GM21367 (cell line): ENCODE measurements at regions not wholly inside any gene's neighbourhood (a gene's known extent, or its start where the extent isn't known, plus 50 kb on each side); places are given as distances from the start of the nearest gene placed in this dataset.

ENCODE experiments used
- ATAC-seq: cut with Tn5 transposase; IDR thresholded peaks from one replicate; pipeline ENCODE4 v1.9.1; 2021; ENCODE audit not compliant: unreplicated experiment

GRCh38 chr3:180184816-180185215 is 148.1 kb upstream of the PEX5L start:
- no peak for ATAC-seq

- ATAC-seq, result no peak
Observed at GRCh38 chr3:180185650-180186049, 148.9 kb upstream of the PEX5L start.

DNA sequence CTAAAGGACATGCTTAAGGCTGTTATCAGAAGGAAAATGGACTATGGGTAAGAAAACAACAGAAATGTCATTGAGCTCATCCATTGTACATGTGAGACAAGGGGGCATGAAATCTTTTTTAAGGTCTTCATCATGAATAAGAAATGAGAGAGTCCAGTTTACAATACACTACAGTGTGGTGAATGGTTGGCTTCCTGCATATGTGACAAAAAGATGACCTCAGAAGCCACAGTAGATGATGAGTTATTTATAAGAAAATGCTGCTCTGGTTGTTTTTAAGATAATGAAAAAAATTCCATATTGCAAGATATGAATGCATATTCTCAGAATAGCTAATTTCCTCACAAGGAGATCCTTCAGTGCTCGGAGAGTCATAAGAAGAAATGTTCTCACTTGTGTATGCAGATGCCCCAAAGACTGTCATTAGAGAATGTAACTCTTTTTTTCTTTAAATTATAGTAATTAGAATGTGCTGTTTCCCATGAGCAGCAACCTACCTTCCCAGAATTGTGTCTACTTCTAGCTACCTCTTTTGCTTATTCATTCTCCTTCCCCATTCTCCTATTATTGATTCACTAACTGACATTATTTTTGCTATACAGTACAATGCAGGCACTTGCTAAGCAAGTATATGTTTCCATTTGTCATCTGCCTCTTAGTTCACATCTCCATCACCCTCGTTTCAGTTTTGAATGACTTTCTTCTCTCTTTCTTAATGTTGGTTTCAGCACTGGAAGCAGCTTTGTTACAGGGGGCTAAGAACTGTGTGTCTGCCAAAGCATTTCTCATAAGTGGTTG is 152.0 kb upstream of the PEX5L start:
- ATAC-seq, result peak; percentile 76

DNA sequence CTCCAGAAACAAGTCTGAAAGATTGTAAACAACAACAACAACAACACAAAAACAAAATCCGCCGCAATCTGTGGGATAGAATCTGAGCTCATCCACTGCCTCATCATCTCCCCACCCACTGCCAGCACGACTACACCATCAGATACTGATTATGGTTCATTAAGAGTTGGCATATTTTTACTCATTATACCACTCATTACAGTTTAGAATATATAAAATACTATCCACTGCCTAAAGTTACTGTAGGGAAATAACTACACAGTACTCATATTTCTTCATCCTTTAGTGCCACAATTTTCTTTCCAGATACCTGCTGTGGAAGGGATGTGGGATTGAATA is 152.5 kb upstream of the PEX5L start:
- ATAC-seq, result no peak

GRCh38 chr3:180196658-180197057 is 159.9 kb upstream of the PEX5L start:
- no peak for ATAC-seq

GRCh38 chr3:180199417-180199995 is 162.8 kb upstream of the PEX5L start:
- no peak for ATAC-seq

DNA sequence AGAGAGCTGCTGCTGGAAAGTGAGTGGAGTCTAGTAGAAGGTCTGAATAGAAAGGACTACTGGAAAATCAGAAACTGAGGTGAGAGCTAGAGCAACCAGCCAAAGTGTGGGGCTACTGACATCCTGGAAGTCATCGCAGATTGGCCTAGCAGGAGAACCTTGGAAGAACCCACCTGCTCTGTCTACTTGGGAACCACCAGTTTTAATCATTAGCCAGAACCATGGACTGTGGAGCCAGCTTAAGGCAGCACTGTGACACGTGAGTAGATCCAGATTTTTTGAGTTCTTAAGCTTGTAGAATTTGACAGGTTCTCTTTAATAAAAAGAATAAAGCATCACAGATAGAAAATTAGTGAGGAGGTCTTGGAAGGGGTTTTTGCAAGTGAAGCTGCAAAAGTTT is 179.1 kb upstream of the PEX5L start:
- no peak for ATAC-seq

DNA sequence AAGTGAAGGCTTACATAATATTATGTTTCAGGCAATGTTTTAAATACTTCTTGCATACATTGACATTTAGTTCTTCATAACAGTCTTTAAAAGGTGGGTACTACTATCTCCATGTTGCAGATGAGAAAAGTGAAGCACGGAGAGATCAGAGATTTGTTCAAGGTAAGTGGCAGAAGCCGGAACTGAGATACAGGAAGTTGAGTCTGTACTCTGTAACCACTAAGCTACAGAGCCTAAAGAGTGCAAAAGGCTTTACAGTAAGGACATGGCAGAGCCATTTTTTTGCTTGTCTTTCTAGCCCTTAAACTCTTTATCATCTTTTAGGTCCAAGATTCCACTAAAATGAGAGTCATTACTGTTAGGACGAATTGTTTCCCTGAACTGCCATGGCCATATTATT is 186.5 kb upstream of the PEX5L start:
- ATAC-seq, result no peak

GRCh38 chr3:180229113-180229512 is 192.4 kb upstream of the PEX5L start:
- ATAC-seq, result no peak

- ATAC-seq, result no peak
Observed at GRCh38 chr3:180239939-180240338, 203.2 kb upstream of the PEX5L start.

DNA sequence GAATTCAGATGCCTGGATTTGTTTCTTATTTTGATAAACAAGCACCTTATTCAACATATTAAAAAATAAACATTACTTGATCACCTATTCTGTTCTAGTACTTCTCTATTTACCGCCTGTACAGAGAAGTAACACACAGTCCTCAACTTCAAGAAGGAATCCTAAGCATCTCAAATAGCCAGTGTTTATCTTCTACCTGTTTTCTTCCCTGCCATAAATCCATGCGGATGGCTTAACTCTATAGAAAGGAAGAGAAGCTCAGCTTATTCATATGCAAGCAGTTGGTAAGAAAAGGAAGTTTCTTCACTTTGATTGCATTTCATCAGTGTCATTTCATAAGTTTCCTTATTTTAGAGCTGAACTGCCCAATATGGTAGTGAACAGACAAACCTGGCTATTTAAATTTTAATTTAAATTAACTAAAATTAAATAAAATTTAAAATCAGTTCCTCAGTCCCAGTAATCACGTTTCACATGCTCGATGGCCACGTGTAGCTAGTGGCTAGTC is 210.0 kb upstream of the PEX5L start:
- no peak for ATAC-seq

GRCh38 chr3:180250172-180250571 is 213.4 kb upstream of the PEX5L start:
- ATAC-seq, result no peak

- no peak for ATAC-seq
Observed at GRCh38 chr3:180252683-180253082, 215.9 kb upstream of the PEX5L start.

GRCh38 chr3:180253283-180253682 is 216.5 kb upstream of the PEX5L start:
- no peak for ATAC-seq

- no peak for ATAC-seq
Observed at GRCh38 chr3:180264479-180264878, 227.7 kb upstream of the PEX5L start.

DNA sequence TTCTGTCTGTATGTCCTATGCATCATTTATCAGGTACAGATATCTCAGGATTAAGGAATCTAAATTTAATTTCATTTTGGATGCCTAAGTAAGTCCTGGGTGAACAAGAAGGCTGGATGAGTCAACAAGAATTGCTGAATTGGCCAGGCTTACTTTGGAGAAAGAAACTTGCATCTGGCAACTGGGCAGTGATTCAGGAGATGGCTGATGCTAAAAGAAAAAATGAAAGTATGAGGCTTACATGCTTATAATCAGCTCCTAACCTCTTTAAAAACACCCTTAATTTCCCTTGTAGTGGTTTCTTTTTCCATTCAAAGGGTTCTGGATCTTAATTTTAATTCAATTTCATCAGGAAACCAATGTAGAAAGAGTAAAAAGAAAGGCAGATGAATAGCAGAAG is 228.8 kb upstream of the PEX5L start:
- ATAC-seq, result no peak

- peak; percentile 99 for ATAC-seq
Observed at GRCh38 chr3:180267202-180267843, 230.6 kb upstream of the PEX5L start.

DNA sequence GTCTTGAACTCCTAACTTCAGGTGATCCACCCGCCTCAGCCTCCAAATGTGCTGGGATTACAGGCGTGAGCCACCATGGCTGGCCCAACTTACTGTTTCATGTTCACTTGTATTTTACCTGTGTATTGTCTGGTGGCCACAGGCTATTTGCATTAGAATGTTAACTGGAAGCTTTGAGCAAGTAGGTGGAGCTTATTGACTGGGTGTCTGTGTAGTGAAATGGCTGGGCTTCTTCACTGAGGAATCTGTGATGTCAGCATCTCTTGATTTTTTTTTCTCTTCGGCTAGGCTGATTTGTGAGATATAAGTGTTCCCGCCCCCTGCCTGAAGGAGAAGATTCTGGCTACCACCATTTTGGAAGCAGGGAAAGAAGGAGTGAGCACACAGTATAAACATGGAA is 237.8 kb upstream of the PEX5L start:
- ATAC-seq, result no peak

DNA sequence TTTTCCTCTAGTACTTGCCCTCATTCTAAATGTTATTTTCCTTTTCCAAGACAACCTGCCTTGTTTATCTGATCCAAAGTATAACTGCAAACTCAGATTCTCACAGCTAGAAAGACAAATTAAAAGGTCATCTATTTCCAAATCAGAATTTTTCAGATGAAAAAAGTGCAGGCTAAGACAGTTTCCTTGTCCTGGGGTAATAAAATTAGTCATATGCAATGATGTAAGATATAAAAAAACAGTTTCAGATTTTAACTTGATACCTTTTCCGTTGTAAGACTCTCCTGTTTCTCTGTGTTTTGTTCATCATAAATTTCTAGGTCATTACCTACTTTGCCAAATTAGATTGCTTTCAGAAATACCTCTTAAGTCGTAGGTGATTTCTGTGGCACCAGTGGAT is 238.4 kb upstream of the PEX5L start:
- ATAC-seq, result no peak

DNA sequence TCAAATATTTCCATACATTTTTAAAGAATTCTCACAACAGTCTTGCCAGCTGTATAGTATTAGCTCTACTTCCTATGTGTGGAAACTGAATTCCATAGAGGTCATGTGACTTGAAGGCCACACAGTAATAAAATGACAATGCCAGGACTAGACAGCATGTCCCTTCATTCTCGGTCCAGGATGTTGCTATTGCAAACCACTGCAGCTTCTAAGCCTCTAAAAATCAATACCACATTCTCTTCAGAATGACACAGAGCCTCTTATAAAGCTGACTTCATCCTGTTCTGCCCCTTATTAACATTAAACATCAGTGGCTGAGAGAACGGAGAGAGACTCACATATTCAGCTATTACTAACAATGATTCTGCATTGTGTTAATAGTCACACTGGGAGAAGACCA is 240.3 kb upstream of the PEX5L start:
- no peak for ATAC-seq

DNA sequence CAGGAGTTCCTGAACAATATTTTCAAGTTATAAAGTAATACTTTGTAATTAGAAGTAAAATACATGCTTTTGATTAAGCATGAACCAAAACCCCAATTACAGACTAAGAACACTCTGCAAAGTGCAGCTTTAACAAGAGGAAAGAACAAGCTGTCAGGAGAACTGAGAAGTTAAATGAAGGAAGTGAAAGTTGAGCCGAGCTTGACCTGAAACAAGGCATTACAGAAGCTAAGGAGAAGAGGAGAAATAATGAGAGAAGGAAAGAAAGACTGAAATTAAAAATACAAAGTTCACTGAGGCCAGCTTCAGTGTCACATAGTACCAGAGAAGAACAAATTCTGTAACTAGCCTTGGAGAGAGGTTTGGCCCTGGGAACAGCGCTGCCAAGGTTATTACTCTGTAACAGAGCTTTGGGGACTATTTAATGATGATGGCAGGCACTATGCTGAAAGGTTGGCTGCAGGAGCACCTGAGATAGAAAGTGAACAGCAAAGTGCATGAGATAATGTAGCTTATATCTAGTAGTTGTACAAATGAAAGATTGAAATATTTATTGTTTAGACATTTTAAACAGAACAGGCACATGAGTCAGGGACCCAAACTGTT is 241.9 kb upstream of the PEX5L start:
- peak; percentile 97 for ATAC-seq

GRCh38 chr3:180280555-180280954 is 243.8 kb upstream of the PEX5L start:
- ATAC-seq, result no peak
